ENCODE measurements at regions not wholly inside any gene's neighbourhood (a gene's known extent, or its start where the extent isn't known, plus 50 kb on each side); places are given as distances from the start of the nearest gene placed in this dataset.

DNA sequence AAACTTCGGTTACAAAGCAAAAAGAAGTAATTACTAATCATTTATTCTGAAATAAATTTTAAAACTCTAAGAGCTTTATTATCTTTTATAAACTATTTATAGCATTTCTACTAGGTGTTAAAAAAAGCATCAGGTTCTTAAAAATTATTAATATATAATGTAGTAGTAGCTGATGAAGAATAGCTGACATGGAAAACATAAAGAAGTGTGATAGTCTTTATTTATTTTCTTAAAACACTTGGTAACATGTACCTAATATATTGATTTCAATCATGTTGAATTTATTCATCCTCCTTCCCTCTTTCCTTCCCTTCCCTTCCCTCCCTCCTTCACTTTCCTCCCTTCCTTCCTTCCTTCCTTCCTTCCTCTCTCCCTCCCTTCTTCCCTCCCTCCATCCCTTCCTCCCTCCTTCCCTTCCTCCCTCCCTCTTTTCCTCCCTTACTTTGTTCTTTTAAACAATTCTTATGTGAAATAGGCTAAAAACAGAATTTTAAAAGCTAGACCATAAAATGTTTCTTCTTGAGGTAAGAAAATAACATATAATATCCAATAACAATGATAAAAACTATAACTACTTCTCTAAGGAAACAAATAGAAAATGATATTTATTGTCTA, 913.9 kb upstream of the MAP3K7 start:
- H3K4me2 ChIP-seq (ENCODE audit: control insufficient read depth, extremely low read depth, insufficient read depth, low read depth, low read length), result no peak overlapping the region
- no peak overlapping the region for H3K27ac ChIP-seq (ENCODE audit: control insufficient read depth, insufficient read depth, low read length)
- H3K4me1 ChIP-seq (ENCODE audit: control insufficient read depth, extremely low read depth, insufficient read depth, low read length), result no peaks in the 10 kb centered on the region
- FAIRE-seq (no peak), DNase-seq (ENCODE audit: low read depth, low spot score) (no peak)
- dilution Hi-C loops (cut with MboI; ENCODE audit: extremely low pct_ligation_motif_present, low sequenced_read_pairs), result no loop called here
- no peaks in the 10 kb centered on the region for H3K9me1 ChIP-seq (ENCODE audit: control insufficient read depth, extremely low read depth, insufficient read depth, low read length)
- no peak for TF ChIP-seq EZH2 (IDR thresholded peaks at IDR 0.05; ENCODE audit: low read length)
- TF ChIP-seq, protein P1, sequence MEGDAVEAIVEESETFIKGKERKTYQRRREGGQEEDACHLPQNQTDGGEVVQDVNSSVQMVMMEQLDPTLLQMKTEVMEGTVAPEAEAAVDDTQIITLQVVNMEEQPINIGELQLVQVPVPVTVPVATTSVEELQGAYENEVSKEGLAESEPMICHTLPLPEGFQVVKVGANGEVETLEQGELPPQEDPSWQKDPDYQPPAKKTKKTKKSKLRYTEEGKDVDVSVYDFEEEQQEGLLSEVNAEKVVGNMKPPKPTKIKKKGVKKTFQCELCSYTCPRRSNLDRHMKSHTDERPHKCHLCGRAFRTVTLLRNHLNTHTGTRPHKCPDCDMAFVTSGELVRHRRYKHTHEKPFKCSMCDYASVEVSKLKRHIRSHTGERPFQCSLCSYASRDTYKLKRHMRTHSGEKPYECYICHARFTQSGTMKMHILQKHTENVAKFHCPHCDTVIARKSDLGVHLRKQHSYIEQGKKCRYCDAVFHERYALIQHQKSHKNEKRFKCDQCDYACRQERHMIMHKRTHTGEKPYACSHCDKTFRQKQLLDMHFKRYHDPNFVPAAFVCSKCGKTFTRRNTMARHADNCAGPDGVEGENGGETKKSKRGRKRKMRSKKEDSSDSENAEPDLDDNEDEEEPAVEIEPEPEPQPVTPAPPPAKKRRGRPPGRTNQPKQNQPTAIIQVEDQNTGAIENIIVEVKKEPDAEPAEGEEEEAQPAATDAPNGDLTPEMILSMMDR (optimal IDR thresholded peaks at IDR 0.05 in 1 of 3, IDR thresholded peaks at IDR 0.05 in 1 of 3, conservative IDR thresholded peaks at IDR 0.05 in 1 of 3; ENCODE audit: extremely low read depth in 1 of 3, insufficient read depth in 2 of 3, low read length in 3 of 3), result no peak
- no peaks in the 10 kb centered on the region for H3K79me2 ChIP-seq (ENCODE audit: control insufficient read depth, insufficient read depth, low read length)
- H3K9ac ChIP-seq (ENCODE audit: control insufficient read depth, extremely low read depth, insufficient read depth, low read length), result no peak overlapping the region
- no peak overlapping the region for H2AFZ ChIP-seq (ENCODE audit: control insufficient read depth, low read length)
- no peaks in the 10 kb centered on the region for H3K9me3 ChIP-seq (ENCODE audit: control insufficient read depth, low read depth, low read length)
- no peak overlapping the region for H3K4me3 ChIP-seq (ENCODE audit: control insufficient read depth in 2 of 3, extremely low read depth in 1 of 3, insufficient read depth in 2 of 3, low read depth in 1 of 3, low read length in 3 of 3)
- H4K20me1 ChIP-seq (ENCODE audit: control insufficient read depth, extremely low read depth, insufficient read depth, low read length), result no peaks in the 10 kb centered on the region
- H3K27me3 ChIP-seq (ENCODE audit: control insufficient read depth, extremely low read depth, insufficient read depth, low read length), result no peaks in the 10 kb centered on the region
- no peaks in the 10 kb centered on the region for H3K36me3 ChIP-seq (ENCODE audit: control insufficient read depth in 2 of 2, extremely low read depth in 1 of 2, insufficient read depth in 2 of 2, low read length in 2 of 2)

DNA sequence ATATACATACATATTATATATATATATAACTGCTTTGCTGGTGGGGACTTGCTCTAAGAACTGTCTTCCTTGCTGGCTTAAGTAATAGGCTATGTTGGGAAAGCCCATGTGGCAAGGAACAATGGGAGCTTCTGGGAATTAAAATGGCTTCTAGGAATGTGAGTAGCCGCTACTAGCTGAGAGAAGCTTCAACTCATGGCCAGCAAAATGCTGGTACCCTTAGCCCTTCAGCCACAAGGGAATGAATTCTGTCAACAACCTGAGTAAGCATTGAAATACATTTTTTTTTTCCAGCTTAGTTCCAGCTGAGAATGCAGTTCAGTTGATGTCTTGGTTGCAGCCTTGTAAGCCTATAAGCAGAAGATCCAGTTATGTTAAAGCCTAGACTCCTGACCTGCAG, 911.7 kb upstream of the MAP3K7 start:
- Histone ChIP-seq H3K27ac (ENCODE audit: control insufficient read depth, insufficient read depth, low read length) (no peak overlapping the region), H3K4me2 (ENCODE audit: control insufficient read depth, extremely low read depth, insufficient read depth, low read depth, low read length) (no peak overlapping the region), H4K20me1 (ENCODE audit: control insufficient read depth, extremely low read depth, insufficient read depth, low read length) (no peaks in the 10 kb centered on the region), H3K27me3 (ENCODE audit: control insufficient read depth, extremely low read depth, insufficient read depth, low read length) (no peaks in the 10 kb centered on the region), H3K9ac (ENCODE audit: control insufficient read depth, extremely low read depth, insufficient read depth, low read length) (no peak overlapping the region), H3K9me1 (ENCODE audit: control insufficient read depth, extremely low read depth, insufficient read depth, low read length) (no peaks in the 10 kb centered on the region), H3K36me3 (ENCODE audit: control insufficient read depth in 2 of 2, extremely low read depth in 1 of 2, insufficient read depth in 2 of 2, low read length in 2 of 2) (no peaks in the 10 kb centered on the region), H3K79me2 (ENCODE audit: control insufficient read depth, insufficient read depth, low read length) (no peaks in the 10 kb centered on the region), H2AFZ (ENCODE audit: control insufficient read depth, low read length) (no peak overlapping the region), H3K9me3 (ENCODE audit: control insufficient read depth, low read depth, low read length) (no peaks in the 10 kb centered on the region), H3K4me1 (ENCODE audit: control insufficient read depth, extremely low read depth, insufficient read depth, low read length) (no peaks in the 10 kb centered on the region), H3K4me3 (ENCODE audit: control insufficient read depth in 2 of 3, extremely low read depth in 1 of 3, insufficient read depth in 2 of 3, low read depth in 1 of 3, low read length in 3 of 3) (no peak overlapping the region)
- no peak for DNase-seq (ENCODE audit: low read depth, low spot score)
- TF ChIP-seq, protein P1 (optimal IDR thresholded peaks at IDR 0.05 in 1 of 3, IDR thresholded peaks at IDR 0.05 in 1 of 3, conservative IDR thresholded peaks at IDR 0.05 in 1 of 3; ENCODE audit: extremely low read depth in 1 of 3, insufficient read depth in 2 of 3, low read length in 3 of 3), result no peak
- TF ChIP-seq EZH2 (IDR thresholded peaks at IDR 0.05; ENCODE audit: low read length), result no peak
- dilution Hi-C loops (cut with MboI; ENCODE audit: extremely low pct_ligation_motif_present, low sequenced_read_pairs), result no loop called here
- FAIRE-seq, result no peak

Measured in keratinocyte (primary cell).